IMR-90 (cell line): ENCODE measurements at regions not wholly inside any gene's neighbourhood (a gene's known extent, or its start where the extent isn't known, plus 50 kb on each side); places are given as distances from the start of the nearest gene placed in this dataset.

Experiments used
- ATAC-seq: fragments of 200-7000 bp; cut with Tn5 transposase; 2 replicates; pipeline ENCODE4 v1.9.1; 2020; ENCODE audit warnings: low read depth, mild to moderate bottlenecking, moderate library complexity
- BruUV-seq: library from RNA; stranded (reverse); fragments of 400-500 nt; replicated peaks from 2 replicates; lab custom pipeline; 2021; lab: Mats Ljungman, UMichigan
- CTCF ChIA-PET: fragments of 300-600 bp; formaldehyde crosslinking; extraction: SDS; loops from one replicate; lab custom pipeline; 2021; ENCODE audit warnings: antibody characterized with exemption; lab: Yijun Ruan, JAX
- POLR2A ChIA-PET: fragments of 300-600 bp; sonication (Branson Sonifier 250); formaldehyde crosslinking; loops from one replicate; lab custom pipeline; 2022; ENCODE audit warnings: antibody characterized with exemption; ENCODE audit not compliant: unreplicated experiment; lab: Charles Lee
- DNase-seq: peaks from one replicate; pipeline ENCODE4 v3.0.0; 2013
- H2AFZ ChIP-seq: replicated peaks from 2 replicates; pipeline ENCODE3; 2013; ENCODE audit warnings: low read length, mild to moderate bottlenecking; ENCODE audit not compliant: poor library complexity
- H2AK5ac ChIP-seq: 2 replicates; pipeline ENCODE4 v1.6.1; 2013; ENCODE audit warnings: low read depth, low read length, inconsistent platforms
- H2AK9ac ChIP-seq: replicated peaks from 2 replicates; pipeline ENCODE3; 2013; ENCODE audit warnings: mild to moderate bottlenecking, low read depth, low read length, moderate library complexity; ENCODE audit not compliant: poor library complexity
- H2BK120ac ChIP-seq: 2 replicates; pipeline ENCODE4 v1.6.1; 2013; ENCODE audit warnings: low read depth, low read length, inconsistent platforms
- H2BK15ac ChIP-seq: 3 replicates; pipeline ENCODE4 v1.6.1; 2013; ENCODE audit warnings: low read depth, low read length, inconsistent platforms
- H2BK20ac ChIP-seq: 2 replicates; pipeline ENCODE4 v1.6.1; 2013; ENCODE audit warnings: low read depth, mild to moderate bottlenecking, inconsistent platforms, low read length, moderate library complexity
- H2BK5ac ChIP-seq: 2 replicates; pipeline ENCODE4 v1.6.1; 2013; ENCODE audit warnings: mild to moderate bottlenecking, low read depth, low read length, inconsistent platforms; ENCODE audit not compliant: poor library complexity, severe bottlenecking
- H3K14ac ChIP-seq: replicated peaks from 2 replicates; pipeline ENCODE4 v1.6.1; 2013; ENCODE audit warnings: low read depth, low read length, inconsistent platforms
- H3K18ac ChIP-seq: 2 replicates; pipeline ENCODE4 v1.6.1; 2013; ENCODE audit warnings: low read depth, low read length, control low read depth
- H3K23ac ChIP-seq: 2 replicates; pipeline ENCODE4 v1.6.1; 2013; ENCODE audit warnings: low read depth, low read length, inconsistent platforms
- H3K27ac ChIP-seq: 2 replicates; pipeline ENCODE4 v1.5.1; 2013; ENCODE audit warnings: mild to moderate bottlenecking, control low read depth, low read length; ENCODE audit not compliant: insufficient read depth
- H3K27me3 ChIP-seq: 2 replicates; pipeline ENCODE4 v1.6.1; 2013; ENCODE audit warnings: low read length; ENCODE audit not compliant: control insufficient read depth, insufficient read depth
- H3K36me3 ChIP-seq: 2 replicates; pipeline ENCODE4 v1.6.1; 2013; ENCODE audit warnings: low read length, mixed read lengths; ENCODE audit not compliant: control insufficient read depth, insufficient read depth
- H3K4ac ChIP-seq: 2 replicates; pipeline ENCODE4 v1.6.1; 2013; ENCODE audit warnings: low read depth, low read length, inconsistent platforms
- H3K4me1 ChIP-seq: 2 replicates; pipeline ENCODE4 v1.6.1; 2013; ENCODE audit warnings: low read length, mixed read lengths; ENCODE audit not compliant: control insufficient read depth, insufficient read depth
- H3K4me2 ChIP-seq: 2 replicates; pipeline ENCODE4 v1.6.1; 2013; ENCODE audit warnings: low read depth, mild to moderate bottlenecking, control low read depth, low read length, moderate library complexity
- H3K4me3 ChIP-seq: 2 replicates; pipeline ENCODE4 v1.5.1; 2013; ENCODE audit warnings: low read depth, mild to moderate bottlenecking, control low read depth, low read length, moderate library complexity; ENCODE audit not compliant: insufficient read depth
- H3K56ac ChIP-seq: 2 replicates; pipeline ENCODE4 v1.6.1; 2013; ENCODE audit warnings: low read length, inconsistent platforms; ENCODE audit not compliant: insufficient read depth; ENCODE audit errors: extremely low read depth
- H3K79me1 ChIP-seq, 2 experiments: 2 replicates each; pipeline ENCODE4 v1.6.1; 2013; ENCODE audit warnings: low read length in 2 of 2, inconsistent platforms in 1 of 2, low read depth in 1 of 2
- H3K9ac ChIP-seq: 2 replicates; pipeline ENCODE4 v1.6.1; 2013; ENCODE audit warnings: low read depth, low read length, control low read depth
- H3K9me1 ChIP-seq: 2 replicates; pipeline ENCODE4 v1.6.1; 2013; ENCODE audit warnings: low read length, inconsistent platforms; ENCODE audit not compliant: insufficient read depth
- H3K9me3 ChIP-seq: 2 replicates; pipeline ENCODE4 v1.6.1; 2013; ENCODE audit warnings: low read length; ENCODE audit not compliant: control insufficient read depth, insufficient read depth
- H4K20me1 ChIP-seq: 2 replicates; pipeline ENCODE4 v1.6.1; 2013; ENCODE audit warnings: low read length, inconsistent platforms; ENCODE audit not compliant: insufficient read depth
- H4K5ac ChIP-seq: 2 replicates; pipeline ENCODE4 v1.6.1; 2013; ENCODE audit warnings: mild to moderate bottlenecking, low read depth, low read length, control low read depth
- H4K8ac ChIP-seq, 2 experiments: 2 replicates each; pipeline ENCODE4 v1.6.1; 2013; ENCODE audit warnings: low read depth in 2 of 2, low read length in 2 of 2, control low read depth in 1 of 2, inconsistent platforms in 1 of 2
- H4K91ac ChIP-seq: 2 replicates; pipeline ENCODE4 v1.6.1; 2013; ENCODE audit warnings: low read depth, low read length, inconsistent platforms; ENCODE audit not compliant: insufficient read depth
- BHLHE40 ChIP-seq: fragments of 150-350 bp; IDR thresholded peaks from 2 replicates; pipeline ENCODE4 v1.6.1; 2016; ENCODE audit warnings: mild to moderate bottlenecking, low read depth, low read length
- CEBPB ChIP-seq: IDR thresholded peaks from 2 replicates; pipeline ENCODE4 v1.6.1; 2012; ENCODE audit warnings: low read depth, low read length, improper control_type of control experiment
- CHD1 ChIP-seq: IDR thresholded peaks from 2 replicates; pipeline ENCODE4 v1.6.1; 2012; ENCODE audit warnings: low read depth, low read length, improper control_type of control experiment
- CTCF ChIP-seq: conservative IDR thresholded peaks from 2 replicates; pipeline ENCODE4 v1.5.1; 2012; ENCODE audit warnings: mild to moderate bottlenecking, low read depth, low read length, improper control_type of control experiment
- ELK1 ChIP-seq: fragments of 150-350 bp; IDR thresholded peaks from 2 replicates; pipeline ENCODE4 v1.6.1; 2016; ENCODE audit warnings: low read depth, mild to moderate bottlenecking, low read length, moderate library complexity, borderline replicate concordance
- FOS ChIP-seq: fragments of 150-350 bp; IDR thresholded peaks from 2 replicates; pipeline ENCODE4 v1.6.1; 2016; ENCODE audit warnings: low read depth, low read length
- MAFK ChIP-seq: IDR thresholded peaks from 2 replicates; pipeline ENCODE4 v1.6.1; 2012; ENCODE audit warnings: low read depth, low read length, improper control_type of control experiment
- MAZ ChIP-seq: IDR thresholded peaks from 2 replicates; pipeline ENCODE4 v1.6.1; 2012; ENCODE audit warnings: low read depth, mild to moderate bottlenecking, low read length, improper control_type of control experiment, moderate library complexity, borderline replicate concordance
- MXI1 ChIP-seq: IDR thresholded peaks from 2 replicates; pipeline ENCODE4 v1.6.1; 2012; ENCODE audit warnings: low read depth, mild to moderate bottlenecking, low read length, moderate library complexity, borderline replicate concordance
- NFE2L2 ChIP-seq: fragments of 150-350 bp; IDR thresholded peaks from 2 replicates; pipeline ENCODE4 v1.6.1; 2016; ENCODE audit warnings: low read depth, mild to moderate bottlenecking, low read length
- POLR2A ChIP-seq: IDR thresholded peaks from 2 replicates; pipeline ENCODE4 v1.6.1; 2012; ENCODE audit warnings: mild to moderate bottlenecking, low read depth, low read length
- RAD21 ChIP-seq: IDR thresholded peaks from 2 replicates; pipeline ENCODE4 v1.6.1; 2012; ENCODE audit warnings: low read length, improper control_type of control experiment
- RCOR1 ChIP-seq: IDR thresholded peaks from 2 replicates; pipeline ENCODE4 v1.6.1; 2012; ENCODE audit warnings: mild to moderate bottlenecking, low read length, improper control_type of control experiment; ENCODE audit not compliant: insufficient replicate concordance
- RFX5 ChIP-seq: IDR thresholded peaks from 2 replicates; pipeline ENCODE4 v1.8.0; 2012; ENCODE audit warnings: low read depth, mild to moderate bottlenecking, low read length, moderate library complexity
- SMC3 ChIP-seq: fragments of 150-350 bp; IDR thresholded peaks from 2 replicates; pipeline ENCODE4 v1.6.1; 2016; ENCODE audit warnings: low read depth, mild to moderate bottlenecking, antibody characterized with exemption, low read length, moderate library complexity
- USF2 ChIP-seq: fragments of 150-350 bp; IDR thresholded peaks from 2 replicates; pipeline ENCODE4 v1.6.1; 2017; ENCODE audit warnings: mild to moderate bottlenecking, antibody characterized with exemption, low read length, low read depth
- WGBS, 2 experiments: methylation state at CpG; one replicate each; pipeline versions ENCODE4 v1.1.5 to v1.1.7; 2013; ENCODE audit warnings: missing lambda C conversion rate in 2 of 2; ENCODE audit not compliant: insufficient read length in 1 of 2; ENCODE audit errors: extremely low coverage in 2 of 2; 5-methylcytosine and 5-hydroxymethylcytosine counted together
- dilution Hi-C: fragments of 300-500 bp; cut with HindIII; formaldehyde crosslinking; loops from one replicate; pipeline ENCODE4 v1.14.3; 2018; ENCODE audit warnings: low sequenced_read_pairs; ENCODE audit not compliant: unreplicated experiment
- in situ Hi-C: fragments of 300-500 bp; cut with MboI; formaldehyde crosslinking; loops from 3 replicates; pipeline ENCODE4 v1.14.3; 2019; ENCODE audit warnings: low sequenced_read_pairs, inconsistent platforms, mixed read lengths
- intact Hi-C: fragments of 100-400 bp; cut with micrococcal nuclease; formaldehyde crosslinking; loops from 2 replicates; pipeline ENCODE4 v1.10.0; 2022

GRCh38 chrX:43018031-43018430 is 240.1 kb upstream of the PPP1R2C start:
- H3K36me3 ChIP-seq: no peaks in the 10 kb centered on the region
- WGBS, 2 experiments: no CpG with 5 or more reads among the region's 5 CpGs
- H3K18ac ChIP-seq: no peak overlapping the region
- no peaks in the 10 kb centered on the region for H3K9me3 ChIP-seq
- no peak overlapping the region for H4K91ac ChIP-seq
- no peak overlapping the region for H2AK5ac ChIP-seq
- H3K4me3 ChIP-seq: no peak overlapping the region
- no peak overlapping the region for H3K4me2 ChIP-seq
- H4K8ac ChIP-seq: no peak overlapping the region
- H3K4ac ChIP-seq: no peak overlapping the region
- H3K23ac ChIP-seq: no peak overlapping the region
- in situ Hi-C loops (no loop called here), intact Hi-C loops (no loop called here), dilution Hi-C loops (no loop called here)
- no peak overlapping the region for H2BK20ac ChIP-seq
- no peak overlapping the region for H2BK15ac ChIP-seq
- no peak overlapping the region for H3K9ac ChIP-seq
- no peaks in the 10 kb centered on the region for H3K9me1 ChIP-seq
- H3K56ac ChIP-seq: no peak overlapping the region
- no peak overlapping the region for H4K5ac ChIP-seq
- no peak for ATAC-seq
- H2BK120ac ChIP-seq: no peak overlapping the region
- H2AFZ ChIP-seq: no peak overlapping the region
- H2BK5ac ChIP-seq: no peak overlapping the region
- H3K27me3 ChIP-seq: no peaks in the 10 kb centered on the region
- no peak overlapping the region for H3K14ac ChIP-seq
- CTCF ChIA-PET: no interaction called here
- H3K4me1 ChIP-seq: no peaks in the 10 kb centered on the region
- no peaks in the 10 kb centered on the region for H4K20me1 ChIP-seq
- BruUV-seq: no TSS peak
- no peak for DNase-seq
- no peak overlapping the region for H3K27ac ChIP-seq
- POLR2A ChIA-PET: no interaction called here
- no peak overlapping the region for H2AK9ac ChIP-seq
- H3K79me1 ChIP-seq: no peaks in the 10 kb centered on the region
- TF ChIP-seq RCOR1 (no peak), NFE2L2 (no peak), CEBPB (no peak), MXI1 (no peak), SMC3 (no peak), RFX5 (no peak), POLR2A (no peak), MAFK (no peak), CHD1 (no peak), MAZ (no peak), RAD21 (no peak), USF2 (no peak), CTCF (no peak), FOS (no peak), BHLHE40 (no peak), ELK1 (no peak)
